GM12878 (cell line): ENCODE measurements at regions not wholly inside any gene's neighbourhood (a gene's known extent, or its start where the extent isn't known, plus 50 kb on each side); places are given as distances from the start of the nearest gene placed in this dataset.

Experiments used
- HCFC1 ChIP-seq: fragments of 150-350 bp; IDR thresholded peaks from 2 replicates; pipeline ENCODE4 v1.6.1; 2014; ENCODE audit warnings: low read length
- SUPT20H ChIP-seq: IDR thresholded peaks from 2 replicates; pipeline ENCODE4 v1.6.1; 2011; ENCODE audit warnings: low read depth, mild to moderate bottlenecking, low read length, moderate library complexity, borderline replicate concordance; ENCODE audit not compliant: control insufficient read depth
- TCF12 ChIP-seq: IDR thresholded peaks from 2 replicates; pipeline ENCODE4 v1.6.1; 2011; ENCODE audit warnings: low read depth, mild to moderate bottlenecking, low read length
- ZBTB40 ChIP-seq: fragments of 450-650 bp; IDR thresholded peaks from 2 replicates; pipeline ENCODE4 v1.6.1; 2016; ENCODE audit warnings: mild to moderate bottlenecking, moderate library complexity, borderline replicate concordance

GRCh38 chr5:97601651-97602050 lies 418.6 kb upstream of the RIOK2 start:
- TF ChIP-seq HCFC1, result no peak
- no peak for TF ChIP-seq SUPT20H
- TF ChIP-seq ZBTB40, result no peak
- TF ChIP-seq TCF12, result no peak
